Loucy (cell line): ENCODE measurements at regions not wholly inside any gene's neighbourhood (a gene's known extent, or its start where the extent isn't known, plus 50 kb on each side); places are given as distances from the start of the nearest gene placed in this dataset.

ENCODE experiments used
- EZH2phosphoT487 ChIP-seq: fragments of 200-600 bp; IDR thresholded peaks from 2 replicates; pipeline ENCODE4 v1.6.1; 2018; ENCODE audit warnings: antibody characterized with exemption, mild to moderate bottlenecking, moderate library complexity, borderline replicate concordance
- TF ChIP-seq, protein P1 (sequence below): fragments of 200-600 bp; sonication (generic); conservative IDR thresholded peaks from 2 replicates; pipeline ENCODE4 v1.5.1; 2014; ENCODE audit warnings: mild to moderate bottlenecking, antibody characterized with exemption, low read length

DNA sequence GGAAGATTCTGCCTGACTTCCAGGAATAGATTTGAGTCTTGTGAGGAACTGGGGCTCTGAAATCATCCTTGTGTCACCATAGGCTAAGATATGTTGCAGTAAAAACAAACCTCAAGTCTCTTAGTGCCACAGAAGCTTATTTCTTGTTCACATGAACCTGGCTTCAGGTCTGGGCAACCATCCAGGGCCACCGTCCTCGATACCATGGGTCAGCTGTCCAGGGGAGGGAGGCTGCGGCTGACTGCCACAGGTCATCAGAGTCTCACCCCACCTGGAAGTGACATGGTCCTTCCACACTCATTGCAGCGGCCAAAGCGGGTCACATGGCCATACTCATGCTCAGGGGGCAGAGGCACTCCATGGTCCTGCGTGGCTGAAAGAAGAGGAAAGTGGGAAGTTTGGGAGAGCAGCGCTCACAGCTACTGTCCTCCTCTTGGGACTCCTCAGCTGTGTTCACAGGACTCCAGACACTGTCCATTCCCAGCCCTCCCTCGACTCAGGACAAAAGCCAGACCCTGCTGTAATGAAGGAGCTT, 284.5 kb downstream of the CBLN1 start:
- TF ChIP-seq, protein P1, sequence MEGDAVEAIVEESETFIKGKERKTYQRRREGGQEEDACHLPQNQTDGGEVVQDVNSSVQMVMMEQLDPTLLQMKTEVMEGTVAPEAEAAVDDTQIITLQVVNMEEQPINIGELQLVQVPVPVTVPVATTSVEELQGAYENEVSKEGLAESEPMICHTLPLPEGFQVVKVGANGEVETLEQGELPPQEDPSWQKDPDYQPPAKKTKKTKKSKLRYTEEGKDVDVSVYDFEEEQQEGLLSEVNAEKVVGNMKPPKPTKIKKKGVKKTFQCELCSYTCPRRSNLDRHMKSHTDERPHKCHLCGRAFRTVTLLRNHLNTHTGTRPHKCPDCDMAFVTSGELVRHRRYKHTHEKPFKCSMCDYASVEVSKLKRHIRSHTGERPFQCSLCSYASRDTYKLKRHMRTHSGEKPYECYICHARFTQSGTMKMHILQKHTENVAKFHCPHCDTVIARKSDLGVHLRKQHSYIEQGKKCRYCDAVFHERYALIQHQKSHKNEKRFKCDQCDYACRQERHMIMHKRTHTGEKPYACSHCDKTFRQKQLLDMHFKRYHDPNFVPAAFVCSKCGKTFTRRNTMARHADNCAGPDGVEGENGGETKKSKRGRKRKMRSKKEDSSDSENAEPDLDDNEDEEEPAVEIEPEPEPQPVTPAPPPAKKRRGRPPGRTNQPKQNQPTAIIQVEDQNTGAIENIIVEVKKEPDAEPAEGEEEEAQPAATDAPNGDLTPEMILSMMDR = no peak
- TF ChIP-seq EZH2phosphoT487 = no peak
